GM21529 (cell line): ENCODE measurements at regions not wholly inside any gene's neighbourhood (a gene's known extent, or its start where the extent isn't known, plus 50 kb on each side); places are given as distances from the start of the nearest gene placed in this dataset.
"Not testable (repeated sequence)": the region's sequence is repeated elsewhere in the genome, so short reads cannot be mapped to it uniquely, and the experiment has no call there.

Source experiments
- ATAC-seq: cut with Tn5 transposase; IDR thresholded peaks from one replicate; pipeline ENCODE4 v1.9.1; 2021; ENCODE audit not compliant: unreplicated experiment

- no peak for ATAC-seq
Observed at GRCh38 chr17:52653014-52653413, 494.5 kb upstream of the CA10 start.

- ATAC-seq = no peak
Observed at GRCh38 chr17:52648995-52649394, 490.5 kb upstream of the CA10 start.

GRCh38 chr17:52647411-52647810 lies 488.9 kb upstream of the CA10 start:
- no peak for ATAC-seq

GRCh38 chr17:52636443-52636842 lies 477.9 kb upstream of the CA10 start:
- no peak for ATAC-seq

GRCh38 chr17:52606590-52606989 lies 448.1 kb upstream of the CA10 start:
- no peak for ATAC-seq

GRCh38 chr17:52606098-52606497 lies 447.6 kb upstream of the CA10 start:
- no peak for ATAC-seq

- ATAC-seq = no peak
Observed at GRCh38 chr17:52604105-52604504, 445.6 kb upstream of the CA10 start.

GRCh38 chr17:52597452-52598215 lies 439.1 kb upstream of the CA10 start:
- ATAC-seq = not testable (repeated sequence)

- ATAC-seq = no peak
Observed at GRCh38 chr17:52594516-52594915, 436.0 kb upstream of the CA10 start.

GRCh38 chr17:52546990-52547389 lies 388.5 kb upstream of the CA10 start:
- no peak for ATAC-seq

GRCh38 chr17:52546493-52546892 lies 388.0 kb upstream of the CA10 start:
- no peak for ATAC-seq

GRCh38 chr17:52537421-52537820 lies 378.9 kb upstream of the CA10 start:
- no peak for ATAC-seq

GRCh38 chr17:52536489-52536888 lies 378.0 kb upstream of the CA10 start:
- no peak for ATAC-seq

- ATAC-seq = no peak
Observed at GRCh38 chr17:52532373-52532772, 373.9 kb upstream of the CA10 start.

- no peak for ATAC-seq
Observed at GRCh38 chr17:52524096-52524637, 365.7 kb upstream of the CA10 start.

GRCh38 chr17:52517176-52517575 lies 358.7 kb upstream of the CA10 start:
- no peak for ATAC-seq

GRCh38 chr17:52515927-52516326 lies 357.4 kb upstream of the CA10 start:
- ATAC-seq = no peak

- no peak for ATAC-seq
Observed at GRCh38 chr17:52505601-52506000, 347.1 kb upstream of the CA10 start.

GRCh38 chr17:52504081-52504480 lies 345.6 kb upstream of the CA10 start:
- no peak for ATAC-seq

- ATAC-seq = no peak
Observed at GRCh38 chr17:52495646-52496045, 337.1 kb upstream of the CA10 start.

- ATAC-seq = no peak
Observed at GRCh38 chr17:52482271-52482670, 323.8 kb upstream of the CA10 start.

GRCh38 chr17:52477824-52478699 lies 319.5 kb upstream of the CA10 start:
- no peak for ATAC-seq
